GM12878 (cell line): ENCODE measurements at regions not wholly inside any gene's neighbourhood (a gene's known extent, or its start where the extent isn't known, plus 50 kb on each side); places are given as distances from the start of the nearest gene placed in this dataset.

ENCODE experiments used
- CBX3 ChIP-seq: fragments of 200-600 bp; sonication (generic); IDR thresholded peaks from 2 replicates; pipeline ENCODE4 v1.6.1; 2016; ENCODE audit warnings: low read depth, borderline replicate concordance
- CEBPB ChIP-seq, 2 experiments: fragments of 150-350 bp in 1 of 2; IDR thresholded peaks; 2 replicates each; pipeline ENCODE4 v1.6.1; 2012 to 2014; ENCODE audit warnings: low read depth in 2 of 2, low read length in 2 of 2, borderline replicate concordance in 1 of 2, inconsistent platforms in 1 of 2
- CHD4 ChIP-seq: fragments of 200-600 bp; sonication (generic); IDR thresholded peaks from 2 replicates; pipeline ENCODE4 v1.6.1; 2016; ENCODE audit warnings: mild to moderate bottlenecking
- CTCF ChIP-seq, 3 experiments: IDR thresholded peaks in 2 of 3; conservative IDR thresholded peaks in 1 of 3; 2 replicates each; pipeline ENCODE4 v1.5.1; 2011; ENCODE audit warnings: low read depth in 3 of 3, low read length in 3 of 3, mild to moderate bottlenecking in 3 of 3, control low read depth in 2 of 3, moderate library complexity in 2 of 3, inconsistent platforms in 1 of 3, mixed read lengths in 1 of 3; ENCODE audit not compliant: control insufficient read depth in 2 of 3, insufficient read depth in 1 of 3; ENCODE audit errors: extremely low read depth in 1 of 3
- HDAC2 ChIP-seq: fragments of 200-600 bp; sonication (generic); IDR thresholded peaks from 2 replicates; pipeline ENCODE4 v1.6.1; 2017
- JUNB ChIP-seq: IDR thresholded peaks from 2 replicates; pipeline ENCODE4 v1.6.1; 2016; ENCODE audit warnings: antibody characterized with exemption, mild to moderate bottlenecking
- MXI1 ChIP-seq: fragments of 150-350 bp; IDR thresholded peaks from 2 replicates; pipeline ENCODE4 v1.6.1; 2011; ENCODE audit warnings: low read depth, mild to moderate bottlenecking, inconsistent platforms, low read length, improper control_type of control experiment
- NFIC ChIP-seq: IDR thresholded peaks from 2 replicates; pipeline ENCODE4 v1.6.1; 2012; ENCODE audit warnings: low read depth, mild to moderate bottlenecking, inconsistent platforms, low read length, moderate library complexity
- POLR2A ChIP-seq: IDR thresholded peaks from 2 replicates; pipeline ENCODE4 v1.6.1; 2011; ENCODE audit warnings: low read depth, mild to moderate bottlenecking, low read length
- ZNF622 ChIP-seq: fragments of 450-650 bp; IDR thresholded peaks from 2 replicates; pipeline ENCODE4 v1.6.1; 2017; ENCODE audit warnings: mild to moderate bottlenecking, inconsistent platforms

GRCh38 chr12:91577586-91578539 is 395.2 kb upstream of the DCN start:
- TF ChIP-seq JUNB = no peak
- TF ChIP-seq CBX3 = no peak
- TF ChIP-seq MXI1 = no peak
- no peak for TF ChIP-seq HDAC2
- TF ChIP-seq CTCF (IDR thresholded peaks at IDR 0.05 in 2 of 3, conservative IDR thresholded peaks at IDR 0.05 in 1 of 3; ENCODE audit: control insufficient read depth in 2 of 3, extremely low read depth in 1 of 3, insufficient read depth in 1 of 3, low read depth in 3 of 3, low read length in 3 of 3) = peak; percentile 36 to 51 (median 41); a peak in 3 of 6 replicates
- TF ChIP-seq CHD4 = no peak
- TF ChIP-seq POLR2A = no peak
- TF ChIP-seq ZNF622 = no peak
- no peak for TF ChIP-seq NFIC
- no peak for TF ChIP-seq CEBPB (IDR thresholded peaks at IDR 0.05; ENCODE audit: borderline replicate concordance in 1 of 2, low read depth in 2 of 2, low read length in 2 of 2)
